ENCODE measurements at regions not wholly inside any gene's neighbourhood (a gene's known extent, or its start where the extent isn't known, plus 50 kb on each side); places are given as distances from the start of the nearest gene placed in this dataset.

- TF ChIP-seq, protein P1, sequence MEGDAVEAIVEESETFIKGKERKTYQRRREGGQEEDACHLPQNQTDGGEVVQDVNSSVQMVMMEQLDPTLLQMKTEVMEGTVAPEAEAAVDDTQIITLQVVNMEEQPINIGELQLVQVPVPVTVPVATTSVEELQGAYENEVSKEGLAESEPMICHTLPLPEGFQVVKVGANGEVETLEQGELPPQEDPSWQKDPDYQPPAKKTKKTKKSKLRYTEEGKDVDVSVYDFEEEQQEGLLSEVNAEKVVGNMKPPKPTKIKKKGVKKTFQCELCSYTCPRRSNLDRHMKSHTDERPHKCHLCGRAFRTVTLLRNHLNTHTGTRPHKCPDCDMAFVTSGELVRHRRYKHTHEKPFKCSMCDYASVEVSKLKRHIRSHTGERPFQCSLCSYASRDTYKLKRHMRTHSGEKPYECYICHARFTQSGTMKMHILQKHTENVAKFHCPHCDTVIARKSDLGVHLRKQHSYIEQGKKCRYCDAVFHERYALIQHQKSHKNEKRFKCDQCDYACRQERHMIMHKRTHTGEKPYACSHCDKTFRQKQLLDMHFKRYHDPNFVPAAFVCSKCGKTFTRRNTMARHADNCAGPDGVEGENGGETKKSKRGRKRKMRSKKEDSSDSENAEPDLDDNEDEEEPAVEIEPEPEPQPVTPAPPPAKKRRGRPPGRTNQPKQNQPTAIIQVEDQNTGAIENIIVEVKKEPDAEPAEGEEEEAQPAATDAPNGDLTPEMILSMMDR (conservative IDR thresholded peaks at IDR 0.05 in 1 of 2, IDR thresholded peaks at IDR 0.05 in 1 of 2; ENCODE audit: low read depth in 1 of 2, low read length in 2 of 2): no peak
- no peak for TF ChIP-seq EZH2 (IDR thresholded peaks at IDR 0.05; ENCODE audit: low read length, missing control alignments)
These were observed 237.1 kb upstream of the NRP1 start for GRCh38 chr10:33571616-33572015.
